ENCODE measurements at regions not wholly inside any gene's neighbourhood (a gene's known extent, or its start where the extent isn't known, plus 50 kb on each side); places are given as distances from the start of the nearest gene placed in this dataset.
A peak's percentile ranks its signal among the peaks of the same experiment; 100 is the strongest.
"Not testable (repeated sequence)": the region's sequence is repeated elsewhere in the genome, so short reads cannot be mapped to it uniquely, and the experiment has no call there.

DNA sequence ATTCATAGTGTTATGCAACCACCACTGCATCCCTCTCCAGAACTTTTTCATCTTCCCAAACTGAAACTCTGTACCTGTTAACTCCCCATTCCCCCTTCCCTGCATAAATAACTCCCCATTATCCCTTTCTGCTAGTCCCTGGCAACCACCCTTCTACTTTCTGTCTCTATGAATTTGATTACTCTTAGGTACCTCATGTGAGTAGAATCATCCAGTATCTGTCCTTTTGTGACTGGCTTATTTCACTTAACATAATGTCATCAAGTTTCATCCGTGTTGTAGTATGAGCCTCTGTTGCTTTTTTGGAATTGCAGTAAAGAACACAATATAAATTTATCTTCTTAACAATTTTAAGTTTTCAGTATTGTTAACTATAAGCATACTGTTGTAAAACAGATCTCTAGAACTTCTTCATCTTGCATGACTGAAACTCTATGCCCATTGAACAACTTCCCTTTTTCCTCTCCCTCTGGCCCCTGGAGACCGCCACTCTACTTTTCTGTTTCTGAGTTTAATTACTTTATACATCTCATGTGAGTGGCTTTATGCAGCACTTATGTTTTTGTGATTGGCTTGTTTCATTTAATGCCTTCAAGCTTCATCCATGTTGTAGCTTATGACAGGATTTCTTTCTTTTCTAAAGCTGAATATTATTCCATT is 87.3 kb upstream of the ABCC4 start:
- DNase-seq (ENCODE audit: low spot score) = no peak

DNA sequence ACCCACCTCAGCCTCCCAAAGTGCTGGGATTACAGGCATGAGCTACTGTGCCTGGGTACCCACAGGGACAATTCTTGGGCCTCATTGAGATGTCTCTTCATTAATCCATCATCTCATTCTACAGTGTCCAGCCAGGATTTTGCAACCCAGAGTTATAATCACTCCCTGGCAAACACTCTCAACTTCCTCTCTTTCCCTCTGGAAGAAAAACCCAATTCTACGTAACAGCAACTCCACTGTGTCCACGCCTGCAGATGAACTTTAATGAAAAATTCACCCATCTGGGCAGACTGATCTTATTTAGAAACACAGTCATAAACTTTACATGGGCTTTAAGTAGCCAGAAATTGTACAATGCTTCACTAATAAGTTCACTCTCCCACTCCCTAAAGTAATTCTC is 90.1 kb upstream of the ABCC4 start:
- no peak for DNase-seq (ENCODE audit: low spot score)

DNA sequence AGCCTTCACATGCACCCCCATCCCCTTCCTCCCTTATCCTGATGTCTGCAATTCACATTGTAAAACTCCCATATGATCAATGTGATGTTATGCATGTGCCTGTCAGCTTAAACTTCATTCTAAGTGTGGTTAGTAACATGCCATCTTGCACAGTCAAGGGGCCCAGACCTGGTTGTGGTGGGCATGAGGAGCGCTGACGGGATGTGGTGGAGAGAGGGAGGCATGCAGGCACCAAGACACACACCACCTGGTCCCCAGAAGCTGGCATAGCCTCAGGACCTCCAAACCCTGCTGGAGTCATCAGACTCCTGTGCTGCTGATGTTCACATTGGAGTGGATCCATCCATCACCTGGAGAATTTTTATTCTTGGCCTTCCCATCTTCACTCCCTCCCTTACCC is 90.5 kb upstream of the ABCC4 start:
- no peak for DNase-seq (ENCODE audit: low spot score)

DNA sequence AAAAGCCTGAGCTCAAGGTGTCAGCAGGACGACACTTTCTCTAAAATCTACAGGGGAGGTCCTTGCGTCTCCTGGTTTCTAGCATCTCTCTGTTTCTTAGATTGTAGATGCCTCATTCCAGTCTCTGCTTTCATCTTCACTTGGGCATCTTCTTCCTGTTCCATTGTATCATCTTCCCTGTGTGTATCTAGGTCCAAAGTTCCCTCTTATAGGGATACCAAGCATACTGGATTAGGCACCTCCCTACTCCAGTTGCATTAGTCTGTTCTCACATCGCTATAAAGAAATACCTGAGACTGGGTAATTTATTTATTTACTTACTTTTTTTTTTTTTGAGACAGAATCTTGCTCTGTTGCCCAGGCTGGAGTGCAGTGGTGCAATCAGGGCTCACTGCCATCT is 91.3 kb upstream of the ABCC4 start:
- DNase-seq (ENCODE audit: low spot score) = no peak

DNA sequence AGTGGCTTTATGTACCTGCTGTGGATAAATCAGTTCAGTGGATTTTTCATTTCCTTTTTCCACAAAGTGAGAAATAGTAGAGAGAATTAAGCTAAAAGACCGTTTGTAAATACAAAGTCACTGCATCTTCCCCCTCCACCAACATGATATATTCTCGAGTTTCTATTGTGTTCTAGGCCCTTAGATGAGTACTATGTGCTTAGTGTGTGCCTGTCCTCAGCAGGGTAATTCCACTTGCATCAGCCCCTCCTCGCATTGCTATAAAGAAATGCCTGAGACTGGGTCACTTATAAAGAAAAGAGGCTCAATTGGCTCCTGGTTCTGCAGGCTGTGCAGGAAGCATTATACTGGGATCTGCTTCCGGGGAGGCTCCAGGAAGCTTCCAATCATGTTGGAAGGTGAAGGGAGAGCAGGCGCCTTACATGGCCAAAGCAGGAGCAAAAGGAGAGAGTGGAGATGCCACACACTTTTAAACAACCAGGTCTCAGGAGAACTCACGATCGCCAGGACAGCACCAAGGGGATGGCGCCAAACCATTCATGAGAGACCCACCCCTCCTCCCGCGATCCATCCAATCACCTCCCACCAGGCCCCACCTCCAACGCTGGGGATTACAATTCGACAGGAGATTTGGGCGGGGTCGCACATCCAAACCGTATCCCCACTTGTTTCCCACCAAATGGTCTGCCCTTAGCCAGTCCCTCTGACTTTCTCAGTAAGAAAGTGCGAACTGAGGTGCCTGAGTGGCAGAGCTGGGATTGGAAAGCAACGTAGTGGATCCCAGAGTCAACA is 102.3 kb upstream of the ABCC4 start:
- DNase-seq (ENCODE audit: low spot score) = no peak

DNA sequence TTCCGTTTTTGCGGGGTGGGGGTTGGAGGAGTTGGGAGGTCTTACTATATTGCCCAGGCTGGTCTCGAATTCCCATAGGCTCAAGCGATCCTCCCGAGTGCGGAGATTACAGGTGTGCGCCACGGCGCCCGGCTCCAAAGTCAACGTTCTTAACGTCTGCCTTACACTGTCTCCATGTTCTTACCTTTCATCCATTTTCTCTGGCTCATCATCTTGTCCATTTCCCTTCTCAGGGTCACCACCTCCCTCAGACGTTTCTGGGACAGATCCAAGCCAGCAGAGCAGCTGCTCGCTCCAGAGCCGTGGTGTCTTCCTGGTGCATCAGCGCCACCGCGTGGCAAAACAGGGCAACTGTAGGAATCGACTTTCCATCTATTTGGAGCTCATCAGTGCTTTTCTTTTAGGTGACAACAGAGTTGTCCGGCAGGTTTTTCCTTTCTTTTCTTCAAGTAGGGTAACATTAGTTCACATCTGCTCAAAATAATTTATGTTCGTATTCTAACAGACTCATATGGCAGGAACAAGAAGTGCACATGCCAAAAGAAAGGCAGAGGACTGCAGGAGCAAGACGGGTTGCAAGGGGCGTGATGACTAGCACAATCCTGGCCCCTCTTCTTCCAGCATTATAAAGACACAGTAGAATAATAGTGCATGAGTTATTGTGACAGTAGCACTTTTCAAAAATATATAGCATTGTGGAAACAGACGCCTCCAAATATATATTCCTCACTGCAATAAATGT is 103.1 kb upstream of the ABCC4 start:
- DNase-seq (ENCODE audit: low spot score) = peak; percentile 86

DNA sequence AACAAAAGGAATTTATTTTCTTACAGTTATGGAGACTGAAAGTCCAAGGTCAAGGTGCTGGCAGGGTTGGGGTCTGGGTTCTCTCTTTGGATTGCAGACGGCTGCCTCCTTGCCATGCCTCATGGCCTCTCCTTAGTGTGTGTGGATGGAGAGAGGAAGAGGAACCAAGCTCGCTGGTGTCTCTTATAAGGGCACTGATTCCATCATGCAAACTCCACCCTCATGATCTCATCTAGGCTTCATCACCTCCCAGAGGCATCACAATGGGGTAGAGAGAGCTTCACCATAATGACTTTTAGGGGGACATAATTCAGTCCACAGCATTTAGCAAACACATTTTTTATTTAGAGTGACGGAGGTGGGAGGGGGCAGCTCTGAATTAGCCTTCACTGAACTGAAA is 104.9 kb upstream of the ABCC4 start:
- no peak for DNase-seq (ENCODE audit: low spot score)

DNA sequence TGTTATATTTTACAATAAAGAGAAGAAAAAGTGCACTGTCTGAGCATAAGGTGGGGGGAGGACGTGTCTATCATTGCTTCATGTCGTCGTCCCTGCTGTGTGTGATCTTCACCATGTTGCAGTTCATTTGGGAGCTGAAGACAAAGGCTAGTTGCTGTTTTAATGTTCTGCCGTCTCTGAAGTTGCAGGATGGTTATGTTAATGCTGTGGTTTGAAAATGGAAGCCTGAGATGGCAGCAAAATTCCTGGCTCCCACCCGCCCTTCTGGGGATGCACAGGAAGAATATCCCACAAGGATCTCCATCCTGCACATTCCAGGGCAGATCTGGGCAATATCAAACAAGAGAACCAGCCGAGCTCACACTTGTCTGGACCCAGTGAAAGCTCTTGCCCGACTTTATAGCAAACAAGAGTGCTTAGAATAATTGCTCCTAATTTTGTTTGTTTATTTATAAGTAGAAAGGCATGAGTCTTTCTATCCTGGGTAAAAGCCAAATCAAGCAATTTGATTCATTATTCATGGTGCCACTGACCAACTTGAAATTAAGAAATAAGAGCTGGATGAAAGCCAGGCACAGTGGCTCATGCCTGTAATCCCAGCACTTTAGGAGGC is 110.3 kb upstream of the ABCC4 start:
- DNase-seq (ENCODE audit: low spot score) = no peak

DNA sequence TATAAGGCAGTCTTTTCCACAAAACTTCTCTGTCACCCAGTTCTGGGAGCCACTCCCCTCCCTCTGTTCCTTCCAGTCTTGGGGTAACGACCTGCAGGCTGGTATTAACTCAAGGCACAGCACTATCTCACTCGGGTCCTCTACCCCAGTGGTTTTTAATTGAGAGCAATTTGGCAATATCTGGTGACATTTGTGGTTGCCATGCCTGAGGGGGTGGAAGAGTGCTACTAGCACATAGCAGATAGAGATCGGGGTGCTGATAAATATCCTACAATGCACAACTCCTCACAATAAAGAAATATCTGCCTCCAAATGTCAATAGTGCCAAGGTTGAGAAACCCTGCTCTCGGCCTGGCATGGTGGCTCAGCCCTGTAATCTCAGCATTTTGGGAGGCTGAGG is 117.7 kb upstream of the ABCC4 start:
- no peak for DNase-seq (ENCODE audit: low spot score)

DNA sequence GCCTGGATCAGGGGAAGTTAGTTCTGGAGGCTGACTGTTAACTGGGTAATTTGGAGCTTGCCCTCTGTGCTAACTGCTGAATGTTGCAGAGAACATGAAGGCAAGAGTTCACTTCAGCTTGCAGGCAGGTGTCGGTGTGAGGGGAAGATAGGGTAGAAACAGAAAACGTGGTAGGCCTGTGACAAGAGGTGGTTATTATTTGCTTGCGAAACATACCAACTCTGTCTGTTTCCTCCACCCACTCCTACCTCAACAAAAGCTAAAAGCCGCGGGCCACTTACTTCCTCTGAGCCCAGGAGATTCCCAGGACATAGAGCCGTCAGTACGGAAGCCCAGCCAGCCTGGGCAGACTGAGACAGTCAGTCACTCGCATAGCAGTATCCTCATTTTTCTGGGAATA is 119.2 kb upstream of the ABCC4 start:
- DNase-seq (ENCODE audit: low spot score) = no peak

DNA sequence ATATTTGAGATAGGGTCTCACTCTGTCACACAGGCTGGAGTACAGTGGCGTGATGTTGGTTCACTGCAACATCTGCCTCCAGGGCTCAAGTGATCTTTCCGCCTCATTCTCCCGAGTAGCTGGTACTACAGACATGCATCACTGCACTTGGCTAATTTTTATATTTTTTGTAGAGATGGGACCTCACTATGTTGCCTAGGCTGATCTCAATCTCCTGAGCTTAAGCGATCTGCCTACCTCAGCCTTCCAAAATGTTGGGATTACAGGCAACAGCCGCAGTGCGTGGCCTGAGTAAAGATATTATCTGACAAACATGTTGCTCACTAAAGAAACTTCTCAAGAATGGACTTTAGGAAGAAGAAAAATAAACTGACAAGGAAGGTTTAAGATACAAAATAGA is 125.4 kb upstream of the ABCC4 start:
- DNase-seq (ENCODE audit: low spot score) = no peak

DNA sequence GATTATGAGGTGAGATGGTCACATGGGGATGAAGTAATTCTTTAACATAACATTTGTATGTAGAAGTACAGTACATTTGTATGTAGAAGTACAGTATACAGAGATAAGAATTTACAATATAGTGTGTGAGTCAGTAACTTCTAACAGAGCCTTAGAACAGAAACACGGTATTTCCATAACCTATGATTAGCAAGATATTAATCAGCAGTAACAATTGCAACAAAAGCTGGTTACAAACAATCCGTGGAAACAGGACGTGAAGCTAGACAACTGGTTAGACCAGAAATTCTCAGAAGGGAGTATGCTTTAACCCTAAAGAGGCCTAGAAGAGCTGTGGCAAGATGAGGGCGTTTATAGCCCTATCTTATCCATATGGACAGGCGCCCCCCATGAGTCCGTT is 122.0 kb upstream of the CLDN10 start:
- DNase-seq (ENCODE audit: low spot score) = not testable (repeated sequence)

DNA sequence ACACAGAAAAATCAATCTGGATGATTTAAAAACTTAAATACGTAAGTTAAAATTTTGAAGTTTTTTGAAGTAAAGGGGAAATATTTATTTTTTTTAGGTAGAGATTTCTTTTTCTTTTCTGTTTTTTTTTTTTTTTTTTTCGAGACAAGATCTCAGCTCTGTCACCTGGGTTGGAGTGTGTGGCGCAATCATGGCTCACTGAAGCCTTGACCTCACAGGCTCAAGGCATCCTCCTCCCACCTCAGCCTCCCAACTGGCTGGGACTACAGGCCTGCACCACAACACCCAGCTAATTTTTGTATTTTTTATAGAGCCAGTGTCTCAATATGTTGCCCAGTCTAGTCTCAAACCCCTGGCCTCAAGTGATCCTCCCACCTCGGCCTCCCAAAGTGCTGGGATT is 120.4 kb upstream of the CLDN10 start:
- no peak for DNase-seq (ENCODE audit: low spot score)

DNA sequence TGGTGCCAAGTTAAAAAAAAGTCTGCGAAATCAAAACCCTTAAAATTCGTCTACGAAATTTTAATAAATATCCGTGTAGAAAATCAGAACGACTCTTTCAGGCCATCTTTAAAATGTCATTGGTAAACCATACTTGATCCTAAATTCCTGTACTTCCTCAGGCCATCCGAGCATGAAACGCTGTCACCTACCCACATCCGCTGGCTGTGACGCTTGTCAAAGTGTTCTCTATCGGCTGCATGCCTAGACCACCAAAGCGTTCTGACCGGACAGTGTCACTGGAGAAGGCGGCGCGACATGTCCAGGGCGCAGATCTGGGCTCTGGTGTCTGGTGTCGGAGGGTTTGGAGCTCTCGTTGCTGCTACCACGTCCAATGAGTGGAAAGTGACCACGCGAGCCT is 119.0 kb upstream of the CLDN10 start:
- DNase-seq (ENCODE audit: low spot score) = no peak

DNA sequence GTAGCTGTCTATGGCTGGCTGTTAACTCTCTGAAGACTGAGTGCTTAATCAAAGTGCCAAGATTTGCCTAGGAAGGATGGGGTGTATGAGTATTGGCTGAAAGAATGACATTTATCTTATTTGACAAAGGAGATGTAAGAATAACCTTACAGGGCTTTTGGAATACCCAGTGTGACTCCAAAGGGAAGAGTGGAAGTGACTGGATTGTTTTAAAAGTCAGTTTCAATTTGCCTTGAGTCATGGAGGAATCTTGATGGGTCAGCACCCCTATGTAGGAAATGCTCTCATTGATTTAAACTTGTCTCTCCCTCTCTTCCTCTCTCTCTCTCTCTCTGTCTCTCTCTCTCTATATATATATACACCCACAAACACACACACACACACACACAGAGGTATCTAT is 118.4 kb upstream of the CLDN10 start:
- DNase-seq (ENCODE audit: low spot score) = no peak

DNA sequence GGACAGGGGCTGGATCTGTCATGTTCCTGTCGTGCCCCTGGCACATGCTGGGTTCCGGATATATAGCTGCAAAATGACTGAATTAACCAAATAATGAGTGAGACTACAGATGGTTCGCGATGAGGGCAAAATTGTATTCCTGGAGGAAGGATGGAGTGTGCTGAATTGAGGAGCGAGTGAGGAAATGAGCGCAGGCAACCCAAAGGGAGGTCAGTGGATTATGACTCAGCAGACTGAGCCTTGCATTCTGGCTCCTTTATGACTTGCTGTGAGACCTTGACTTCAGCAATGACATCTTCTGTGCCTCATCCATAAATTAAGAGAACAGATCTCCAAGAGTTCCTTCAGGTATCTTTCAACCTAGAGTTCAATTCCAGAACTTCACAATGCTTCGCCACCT is 115.0 kb upstream of the CLDN10 start:
- no peak for DNase-seq (ENCODE audit: low spot score)

DNA sequence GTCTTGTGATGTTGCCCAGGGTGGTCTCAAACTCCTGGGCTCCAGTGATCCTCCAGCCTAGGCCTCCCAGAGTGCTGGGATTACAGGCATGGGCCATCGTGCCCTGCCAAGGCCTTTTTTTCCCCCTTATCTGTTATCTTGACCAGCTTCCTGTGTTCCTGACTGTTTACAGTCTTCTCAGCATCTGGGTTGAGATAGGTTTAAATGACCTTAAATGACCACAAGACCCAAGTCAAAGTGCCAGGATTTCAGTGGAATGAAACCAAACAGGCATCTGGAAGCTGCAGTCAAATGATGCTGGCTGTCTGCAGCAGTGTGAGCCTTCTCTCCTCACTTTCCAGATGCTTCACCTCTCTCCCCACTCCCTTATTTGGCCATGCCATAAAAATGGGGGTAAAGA is 114.2 kb upstream of the CLDN10 start:
- DNase-seq (ENCODE audit: low spot score) = no peak

DNA sequence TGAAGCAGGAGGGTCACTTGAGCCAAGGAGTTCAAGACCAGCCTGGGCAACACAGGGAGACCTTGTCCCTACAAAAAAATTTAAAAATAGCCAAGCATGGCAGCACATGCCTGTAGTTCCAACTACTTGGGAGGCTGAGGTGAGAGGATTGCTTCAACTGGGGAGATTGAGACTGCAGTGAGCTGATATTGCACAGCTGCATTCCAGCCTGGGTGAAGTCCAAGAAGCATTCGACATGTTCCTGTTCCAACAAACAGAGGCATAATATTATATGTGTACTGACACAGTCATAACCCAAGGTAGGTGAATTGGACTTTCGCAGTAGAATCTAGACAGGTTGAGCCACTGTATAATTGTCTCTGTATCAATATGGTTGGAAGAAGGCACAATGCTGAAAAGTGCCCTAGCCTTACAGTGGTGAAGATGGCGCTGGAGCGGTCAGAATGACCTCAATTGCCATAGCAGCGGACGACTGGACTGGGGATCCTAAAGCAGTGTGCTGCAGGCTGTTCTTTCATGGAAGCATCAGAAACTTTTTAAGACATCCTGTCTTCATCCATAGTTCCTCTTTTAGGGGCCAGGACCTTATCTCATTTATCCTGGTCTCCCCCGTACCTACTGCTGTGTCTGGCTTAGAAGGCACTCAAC is 112.0 kb upstream of the CLDN10 start:
- DNase-seq (ENCODE audit: low spot score) = no peak

DNA sequence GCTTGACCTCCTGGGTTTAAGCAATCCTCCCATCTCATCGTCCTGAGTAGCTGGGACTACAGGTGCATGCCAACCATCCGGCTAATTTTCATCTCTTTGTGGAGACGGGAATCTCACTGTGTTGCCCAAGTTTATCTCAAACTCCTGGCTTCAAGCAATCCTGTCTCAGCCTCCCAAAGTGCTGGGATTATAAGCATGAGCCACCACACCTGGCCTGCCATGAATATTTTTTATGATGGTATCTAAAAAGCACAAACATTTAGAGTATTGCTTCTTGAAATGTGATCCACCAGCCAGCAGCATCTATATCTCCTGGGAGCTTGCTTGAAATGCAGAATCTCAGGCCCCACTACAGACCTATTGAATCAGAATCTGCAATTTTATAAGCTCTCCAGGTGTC is 111.2 kb upstream of the CLDN10 start:
- no peak for DNase-seq (ENCODE audit: low spot score)

DNA sequence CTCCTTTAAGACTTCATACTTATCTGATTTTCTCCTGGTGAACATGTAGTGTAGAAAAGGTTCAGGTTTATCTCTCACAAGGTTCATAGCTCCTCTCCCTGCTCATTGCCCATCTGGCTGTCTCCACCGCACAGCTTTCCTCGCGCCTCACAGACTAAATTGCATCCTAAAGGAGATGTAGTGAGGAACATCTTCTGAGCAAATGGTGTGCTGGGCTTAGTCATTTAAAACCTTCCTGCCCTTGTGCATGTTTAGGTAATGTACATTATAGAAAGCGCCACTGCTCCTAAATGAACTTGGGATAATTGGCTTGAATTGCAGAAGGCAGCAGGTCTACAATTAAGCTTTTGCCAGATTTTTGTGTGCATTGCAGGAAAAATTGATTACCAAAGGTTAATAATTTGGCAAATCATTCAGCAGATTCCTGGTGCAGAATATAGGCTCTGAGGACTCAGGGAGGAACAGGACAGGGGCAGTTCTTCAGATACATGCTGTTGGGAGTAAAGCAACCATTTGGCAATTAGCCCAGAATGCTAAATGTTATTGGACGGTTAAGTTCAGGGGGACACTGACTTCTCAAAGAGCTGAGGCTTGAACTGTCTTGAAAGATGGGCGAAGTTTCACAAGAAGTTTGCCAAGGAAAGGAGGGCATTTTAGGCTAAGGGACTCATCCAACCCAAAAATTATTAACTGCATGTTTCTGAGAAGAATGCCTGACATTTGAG is 108.4 kb upstream of the CLDN10 start:
- DNase-seq (ENCODE audit: low spot score) = no peak

DNA sequence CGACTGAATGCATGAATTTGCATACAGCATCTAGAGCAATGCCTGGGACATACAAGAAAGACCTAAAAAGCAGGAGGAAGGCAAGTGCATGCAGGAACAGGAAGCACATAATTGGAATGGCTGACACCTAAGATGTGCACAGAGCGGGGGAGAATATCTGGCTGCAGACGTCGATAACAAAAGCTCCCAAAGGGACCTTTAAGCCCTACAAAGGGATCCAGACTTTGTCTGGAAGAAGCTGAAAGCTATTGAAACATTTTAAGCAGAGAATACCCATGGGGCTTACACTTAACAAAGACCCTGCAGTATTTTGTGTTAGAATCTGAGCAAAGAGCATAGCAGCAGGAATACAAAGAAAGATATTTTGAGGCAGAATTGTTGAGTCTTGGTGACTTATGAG is 107.4 kb upstream of the CLDN10 start:
- DNase-seq (ENCODE audit: low spot score) = no peak

DNA sequence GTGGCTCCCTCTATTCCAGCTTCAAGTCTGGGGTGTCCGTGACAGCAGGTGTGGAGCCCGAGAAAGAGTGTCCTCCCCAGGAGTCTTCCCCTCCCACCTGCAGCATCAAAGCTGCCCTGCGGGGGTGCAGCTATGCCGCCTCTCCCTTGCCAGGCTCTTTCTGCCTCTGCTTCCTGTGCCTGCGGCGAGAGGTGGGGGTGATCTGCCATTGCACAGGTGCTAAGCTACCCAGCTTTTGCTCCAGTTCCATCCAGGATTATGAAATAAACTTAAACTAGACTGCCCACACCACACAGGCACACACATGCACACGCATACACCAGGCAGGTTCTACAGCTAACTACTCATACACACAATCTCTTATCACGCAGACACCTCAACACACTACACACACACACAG is 104.7 kb upstream of the CLDN10 start:
- no peak for DNase-seq (ENCODE audit: low spot score)
